Neural cell (in vitro differentiated cells): ENCODE measurements at regions not wholly inside any gene's neighbourhood (a gene's known extent, or its start where the extent isn't known, plus 50 kb on each side); places are given as distances from the start of the nearest gene placed in this dataset.

Source experiments
- H2AFZ ChIP-seq: fragments of 200-600, 300-800 bp; sonication (generic), shearing (Covaris generic); 2 replicates; pipeline ENCODE4 v1.6.0; 2014; ENCODE audit warnings: low read depth, mild to moderate bottlenecking, antibody characterized with exemption, low read length, moderate library complexity
- H3F3A ChIP-seq: fragments of 200-600 bp; shearing (Covaris generic); 2 replicates; pipeline ENCODE4 v1.6.1; 2016; ENCODE audit warnings: mild to moderate bottlenecking, moderate library complexity, mixed read lengths, antibody characterized with exemption, low read length; ENCODE audit not compliant: insufficient read depth, poor library complexity, severe bottlenecking
- H3K27ac ChIP-seq: fragments of 200-600, 300-800 bp; sonication (generic), shearing (Covaris generic); 2 replicates; pipeline ENCODE4 v1.5.1; 2014; ENCODE audit warnings: mild to moderate bottlenecking, low read length, moderate library complexity
- H3K27me3 ChIP-seq: fragments of 300-800, 200-600 bp; sonication (generic), shearing (Covaris generic); 2 replicates; pipeline ENCODE4 v1.6.0; 2014; ENCODE audit warnings: mild to moderate bottlenecking, low read depth, low read length, moderate library complexity; ENCODE audit not compliant: insufficient read depth
- H3K36me3 ChIP-seq: fragments of 300-800, 200-600 bp; sonication (generic), shearing (Covaris generic); 2 replicates; pipeline ENCODE4 v1.5.1; 2014; ENCODE audit warnings: mild to moderate bottlenecking, antibody characterized with exemption, low read length, moderate library complexity; ENCODE audit not compliant: insufficient read depth
- H3K4me2 ChIP-seq: fragments of 300-800, 200-600 bp; sonication (generic), shearing (Covaris generic); 2 replicates; pipeline ENCODE4 v1.6.0; 2014; ENCODE audit warnings: mild to moderate bottlenecking, low read length
- H3K4me3 ChIP-seq: fragments of 300-800, 200-600 bp; sonication (generic), shearing (Covaris generic); 2 replicates; pipeline ENCODE4 v1.5.1; 2014; ENCODE audit warnings: mild to moderate bottlenecking, low read length, moderate library complexity
- H3K79me2 ChIP-seq: fragments of 200-600 bp; shearing (Covaris generic); replicated peaks from 2 replicates; pipeline ENCODE4 v1.6.0; 2014; ENCODE audit warnings: mild to moderate bottlenecking, low read length, moderate library complexity; ENCODE audit not compliant: insufficient read depth
- H3K9ac ChIP-seq: fragments of 300-800, 200-600 bp; sonication (generic), shearing (Covaris generic); 2 replicates; pipeline ENCODE4 v1.6.1; 2016; ENCODE audit warnings: mild to moderate bottlenecking, low read length, mixed read lengths
- H3K9me2 ChIP-seq: fragments of 200-600 bp; shearing (Covaris generic); 2 replicates; pipeline ENCODE4 v1.6.1; 2016; ENCODE audit warnings: mild to moderate bottlenecking, low read length, mixed read lengths; ENCODE audit not compliant: insufficient read depth
- H3K9me3 ChIP-seq: fragments of 200-600, 300-800 bp; sonication (generic), shearing (Covaris generic); 2 replicates; pipeline ENCODE4 v1.6.1; 2016; ENCODE audit warnings: mild to moderate bottlenecking, mixed run types, low read length, moderate library complexity, mixed read lengths
- H4K20me1 ChIP-seq: fragments of 200-600 bp; shearing (Covaris generic); 2 replicates; pipeline ENCODE4 v1.6.1; 2016; ENCODE audit warnings: mild to moderate bottlenecking, mixed run types; ENCODE audit not compliant: insufficient read depth
- CTCF ChIP-seq: fragments of 450-650 bp; IDR thresholded peaks from 2 replicates; pipeline ENCODE4 v1.5.1; 2014; ENCODE audit warnings: antibody characterized with exemption, mild to moderate bottlenecking, moderate library complexity; ENCODE audit not compliant: poor library complexity, severe bottlenecking
- EP300 ChIP-seq: fragments of 450-650 bp; conservative IDR thresholded peaks from 2 replicates; pipeline ENCODE4 v1.6.1; 2014; ENCODE audit warnings: antibody characterized with exemption, mild to moderate bottlenecking, moderate library complexity; ENCODE audit not compliant: poor library complexity, severe bottlenecking
- EZH2 ChIP-seq: fragments of 200-600, 300-800 bp; shearing (Covaris generic), sonication (generic); IDR thresholded peaks from 2 replicates; pipeline ENCODE4 v1.6.1; 2014; ENCODE audit warnings: antibody characterized with exemption, low read length, borderline replicate concordance, mild to moderate bottlenecking; ENCODE audit not compliant: insufficient read depth, poor library complexity, severe bottlenecking
- MXI1 ChIP-seq: fragments of 450-650 bp; conservative IDR thresholded peaks from 2 replicates; pipeline ENCODE4 v1.6.1; 2014; ENCODE audit warnings: antibody characterized with exemption, mild to moderate bottlenecking; ENCODE audit not compliant: poor library complexity, severe bottlenecking
- POLR2AphosphoS5 ChIP-seq: IDR thresholded peaks from 2 replicates; pipeline ENCODE4 v1.6.1; 2012
- RAD21 ChIP-seq: fragments of 450-650 bp; conservative IDR thresholded peaks from 2 replicates; pipeline ENCODE4 v1.6.1; 2014; ENCODE audit warnings: antibody characterized with exemption, mild to moderate bottlenecking, moderate library complexity
- SMC3 ChIP-seq: fragments of 450-650 bp; conservative IDR thresholded peaks from 2 replicates; pipeline ENCODE4 v1.6.1; 2014; ENCODE audit warnings: antibody characterized with exemption, mild to moderate bottlenecking, moderate library complexity; ENCODE audit not compliant: poor library complexity
- TAF1 ChIP-seq: IDR thresholded peaks from 2 replicates; pipeline ENCODE4 v1.6.1; 2012; ENCODE audit warnings: low read depth
- TF ChIP-seq, protein P1 (sequence below): IDR thresholded peaks from 2 replicates; pipeline ENCODE4 v1.6.1; 2012; ENCODE audit warnings: borderline replicate concordance

- no peak overlapping the region for H2AFZ ChIP-seq
- no peak overlapping the region for H3K9ac ChIP-seq
- no peaks in the 10 kb centered on the region for H3K27me3 ChIP-seq
- H3K9me3 ChIP-seq = no peaks in the 10 kb centered on the region
- H3K4me2 ChIP-seq = no peak overlapping the region
- no peaks in the 10 kb centered on the region for H3K79me2 ChIP-seq
- H3K27ac ChIP-seq = no peak overlapping the region
- no peaks in the 10 kb centered on the region for H3K9me2 ChIP-seq
- TF ChIP-seq, protein P1, sequence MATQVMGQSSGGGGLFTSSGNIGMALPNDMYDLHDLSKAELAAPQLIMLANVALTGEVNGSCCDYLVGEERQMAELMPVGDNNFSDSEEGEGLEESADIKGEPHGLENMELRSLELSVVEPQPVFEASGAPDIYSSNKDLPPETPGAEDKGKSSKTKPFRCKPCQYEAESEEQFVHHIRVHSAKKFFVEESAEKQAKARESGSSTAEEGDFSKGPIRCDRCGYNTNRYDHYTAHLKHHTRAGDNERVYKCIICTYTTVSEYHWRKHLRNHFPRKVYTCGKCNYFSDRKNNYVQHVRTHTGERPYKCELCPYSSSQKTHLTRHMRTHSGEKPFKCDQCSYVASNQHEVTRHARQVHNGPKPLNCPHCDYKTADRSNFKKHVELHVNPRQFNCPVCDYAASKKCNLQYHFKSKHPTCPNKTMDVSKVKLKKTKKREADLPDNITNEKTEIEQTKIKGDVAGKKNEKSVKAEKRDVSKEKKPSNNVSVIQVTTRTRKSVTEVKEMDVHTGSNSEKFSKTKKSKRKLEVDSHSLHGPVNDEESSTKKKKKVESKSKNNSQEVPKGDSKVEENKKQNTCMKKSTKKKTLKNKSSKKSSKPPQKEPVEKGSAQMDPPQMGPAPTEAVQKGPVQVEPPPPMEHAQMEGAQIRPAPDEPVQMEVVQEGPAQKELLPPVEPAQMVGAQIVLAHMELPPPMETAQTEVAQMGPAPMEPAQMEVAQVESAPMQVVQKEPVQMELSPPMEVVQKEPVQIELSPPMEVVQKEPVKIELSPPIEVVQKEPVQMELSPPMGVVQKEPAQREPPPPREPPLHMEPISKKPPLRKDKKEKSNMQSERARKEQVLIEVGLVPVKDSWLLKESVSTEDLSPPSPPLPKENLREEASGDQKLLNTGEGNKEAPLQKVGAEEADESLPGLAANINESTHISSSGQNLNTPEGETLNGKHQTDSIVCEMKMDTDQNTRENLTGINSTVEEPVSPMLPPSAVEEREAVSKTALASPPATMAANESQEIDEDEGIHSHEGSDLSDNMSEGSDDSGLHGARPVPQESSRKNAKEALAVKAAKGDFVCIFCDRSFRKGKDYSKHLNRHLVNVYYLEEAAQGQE = no peak
- TF ChIP-seq EZH2 (no peak), POLR2AphosphoS5 (no peak), MXI1 (no peak), CTCF (no peak), TAF1 (no peak), EP300 (no peak), RAD21 (no peak)
- H3K4me3 ChIP-seq = no peak overlapping the region
- H4K20me1 ChIP-seq = no peaks in the 10 kb centered on the region
- H3K36me3 ChIP-seq = no peaks in the 10 kb centered on the region
- H3F3A ChIP-seq = no peaks in the 10 kb centered on the region
Measured at GRCh38 chr16:55107851-55108250, 177.2 kb downstream of the IRX5 start.

DNA sequence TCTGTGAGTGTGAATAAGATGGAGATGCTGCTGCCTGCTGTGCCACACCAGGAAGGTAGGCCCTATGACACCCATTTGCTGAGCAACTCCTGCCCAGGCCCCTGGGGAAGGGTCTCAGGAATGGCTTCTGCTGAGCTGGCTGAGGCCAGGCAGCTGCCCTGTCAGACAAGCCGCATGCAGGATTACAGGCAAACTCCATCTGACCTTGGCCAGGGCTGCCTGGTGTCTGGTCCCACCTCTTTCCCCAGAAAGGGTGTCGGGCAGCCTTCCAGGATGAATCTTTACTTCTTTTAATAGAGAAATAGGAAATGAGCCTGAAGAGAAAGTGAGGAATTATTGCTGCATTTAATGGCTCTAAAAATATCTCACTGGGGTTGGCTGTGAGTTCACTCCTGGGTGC is 182.5 kb downstream of the IRX5 start:
- Histone ChIP-seq H3K4me2 (no peak overlapping the region), H3K9me2 (no peaks in the 10 kb centered on the region), H3K79me2 (no peaks in the 10 kb centered on the region), H3K9ac (no peak overlapping the region), H4K20me1 (no peaks in the 10 kb centered on the region), H3K36me3 (no peaks in the 10 kb centered on the region), H3F3A (no peaks in the 10 kb centered on the region), H3K27ac (no peak overlapping the region), H3K4me3 (no peak overlapping the region), H2AFZ (no peak overlapping the region), H3K9me3 (no peaks in the 10 kb centered on the region), H3K27me3 (no peaks in the 10 kb centered on the region)
- no peak for TF ChIP-seq EZH2
- TF ChIP-seq EP300 = no peak
- TF ChIP-seq, protein P1 = no peak
- no peak for TF ChIP-seq POLR2AphosphoS5
- TF ChIP-seq SMC3 = no peak
- no peak for TF ChIP-seq CTCF
